Caco-2 (cell line): ENCODE measurements at regions not wholly inside any gene's neighbourhood (a gene's known extent, or its start where the extent isn't known, plus 50 kb on each side); places are given as distances from the start of the nearest gene placed in this dataset.

ENCODE experiments used
- BruUV-seq: library from RNA; stranded (reverse); fragments of 400-500 nt; replicated peaks from 2 replicates; lab custom pipeline; 2021; lab: Mats Ljungman, UMichigan
- CTCF ChIA-PET: fragments of 300-600 bp; sonication (Branson Sonifier 250); formaldehyde crosslinking; loops from one replicate; lab custom pipeline; 2022; ENCODE audit warnings: antibody characterized with exemption; lab: Charles Lee
- POLR2A ChIA-PET: fragments of 300-600 bp; sonication (Branson Sonifier 250); formaldehyde crosslinking; loops from one replicate; lab custom pipeline; 2022; ENCODE audit warnings: antibody characterized with exemption; lab: Charles Lee
- DNase-seq, 2 experiments: peaks; one replicate each; pipeline versions ENCODE4 v3.0.0 to v3.0.0-alpha.2; 2020 to 2022
- H3K27me3 ChIP-seq: replicated peaks from 2 replicates; pipeline ENCODE4 v1.6.0; 2011; ENCODE audit warnings: low read length; ENCODE audit not compliant: control insufficient read depth, insufficient read depth
- H3K36me3 ChIP-seq: 2 replicates; pipeline ENCODE4 v1.5.1; 2011; ENCODE audit warnings: low read length; ENCODE audit not compliant: control insufficient read depth, insufficient read depth
- H3K4me1 ChIP-seq: fragments of 250-450 bp; sonication (Bioruptor Pico); 2 replicates; pipeline ENCODE4 v1.5.1; 2020; ENCODE audit warnings: mild to moderate bottlenecking
- H3K4me3 ChIP-seq: 2 replicates; pipeline ENCODE4 v1.5.1; 2011; ENCODE audit warnings: low read depth, mild to moderate bottlenecking, control low read depth, low read length
- H3K9me3 ChIP-seq: fragments of 250-450 bp; sonication (Bioruptor Pico); 2 replicates; pipeline ENCODE4 v1.5.1; 2020; ENCODE audit warnings: mild to moderate bottlenecking, moderate library complexity
- H3K27ac Mint-ChIP-seq: one replicate; pipeline ENCODE4 v1.8.0; 2022; ENCODE audit warnings: mixed read lengths; ENCODE audit not compliant: unreplicated experiment
- H3K27me3 Mint-ChIP-seq: one replicate; pipeline ENCODE4 v1.8.0; 2022; ENCODE audit warnings: mixed read lengths; ENCODE audit not compliant: insufficient read depth, unreplicated experiment
- H3K36me3 Mint-ChIP-seq: one replicate; pipeline ENCODE4 v1.8.0; 2022; ENCODE audit warnings: mild to moderate bottlenecking, mixed read lengths; ENCODE audit not compliant: insufficient read depth, unreplicated experiment
- H3K4me1 Mint-ChIP-seq: one replicate; pipeline ENCODE4 v1.8.0; 2022; ENCODE audit warnings: low read depth, mixed read lengths; ENCODE audit not compliant: unreplicated experiment
- H3K4me3 Mint-ChIP-seq: one replicate; pipeline ENCODE4 v1.8.0; 2022; ENCODE audit warnings: mild to moderate bottlenecking, moderate library complexity, mixed read lengths; ENCODE audit not compliant: unreplicated experiment
- H3K9me3 Mint-ChIP-seq: one replicate; pipeline ENCODE4 v1.8.0; 2022; ENCODE audit warnings: mixed read lengths; ENCODE audit not compliant: unreplicated experiment
- CTCF ChIP-seq, 2 experiments: fragments of 200-600 bp in 1 of 2; IDR thresholded peaks; 1 replicate in 1 of 2; 2 replicates in 1 of 2; pipeline versions ENCODE4 v1.5.1 to v1.8.0; 2011 to 2022; ENCODE audit warnings: antibody characterized with exemption in 1 of 2, control low read depth in 1 of 2, inconsistent platforms in 1 of 2, low read depth in 1 of 2, low read length in 1 of 2, mild to moderate bottlenecking in 1 of 2, moderate library complexity in 1 of 2; ENCODE audit not compliant: insufficient read depth in 1 of 2, severe bottlenecking in 1 of 2, unreplicated experiment in 1 of 2
- intact Hi-C: fragments of 100-400 bp; cut with micrococcal nuclease; formaldehyde crosslinking; loops from one replicate; pipeline ENCODE4 v1.10.0; 2022; ENCODE audit not compliant: unreplicated experiment

GRCh38 chr6:4371207-4371921 lies 236.0 kb upstream of the ECI2 start:
- Mint-ChIP-seq H3K4me3 (no peak overlapping the region), H3K27ac (no peak overlapping the region), H3K36me3 (no peaks in the 10 kb centered on the region), H3K27me3 (peaks cover 3% of the 10 kb centered on the region), H3K9me3 (no peaks in the 10 kb centered on the region), H3K4me1 (peaks cover 6% of the 10 kb centered on the region)
- H3K9me3 ChIP-seq: no peaks in the 10 kb centered on the region
- H3K4me1 ChIP-seq: no peaks in the 10 kb centered on the region
- no peaks in the 10 kb centered on the region; the same call in 1 of the 2 replicates for H3K27me3 ChIP-seq
- POLR2A ChIA-PET: no interaction called here
- no peak for TF ChIP-seq CTCF (IDR thresholded peaks at IDR 0.05; ENCODE audit: insufficient read depth in 1 of 2, low read depth in 1 of 2, low read length in 1 of 2, severe bottlenecking in 1 of 2, unreplicated experiment in 1 of 2)
- no peak overlapping the region for H3K4me3 ChIP-seq
- CTCF ChIA-PET: no interaction called here
- H3K36me3 ChIP-seq: no peaks in the 10 kb centered on the region
- intact Hi-C loops: no loop called here
- no TSS peak for BruUV-seq
- DNase-seq: no peak

- Mint-ChIP-seq H3K4me3 (no peak overlapping the region), H3K27ac (no peak overlapping the region), H3K27me3 (peaks cover 3% of the 10 kb centered on the region), H3K36me3 (no peaks in the 10 kb centered on the region), H3K4me1 (peaks cover 6% of the 10 kb centered on the region), H3K9me3 (no peaks in the 10 kb centered on the region)
- no peaks in the 10 kb centered on the region for H3K36me3 ChIP-seq
- H3K4me3 ChIP-seq: no peak overlapping the region
- DNase-seq: no peak
- intact Hi-C loops: no loop called here
- H3K27me3 ChIP-seq: no peaks in the 10 kb centered on the region; the same call in 1 of the 2 replicates
- ChIA-PET POLR2A (no interaction called here), CTCF (no interaction called here)
- no peak for TF ChIP-seq CTCF (IDR thresholded peaks at IDR 0.05; ENCODE audit: insufficient read depth in 1 of 2, low read depth in 1 of 2, low read length in 1 of 2, severe bottlenecking in 1 of 2, unreplicated experiment in 1 of 2)
- no TSS peak for BruUV-seq
- H3K4me1 ChIP-seq: no peaks in the 10 kb centered on the region
- H3K9me3 ChIP-seq: no peaks in the 10 kb centered on the region
Measured at GRCh38 chr6:4370066-4370465, 234.7 kb upstream of the ECI2 start.

GRCh38 chr6:4369616-4370015 lies 234.2 kb upstream of the ECI2 start:
- TF ChIP-seq CTCF (IDR thresholded peaks at IDR 0.05; ENCODE audit: insufficient read depth in 1 of 2, low read depth in 1 of 2, low read length in 1 of 2, severe bottlenecking in 1 of 2, unreplicated experiment in 1 of 2): no peak
- H3K4me3 ChIP-seq: no peak overlapping the region
- no peaks in the 10 kb centered on the region for H3K4me1 ChIP-seq
- Mint-ChIP-seq H3K4me1 (peaks cover 4% of the 10 kb centered on the region), H3K4me3 (no peak overlapping the region), H3K27ac (no peak overlapping the region), H3K36me3 (no peaks in the 10 kb centered on the region), H3K27me3 (peaks cover 2% of the 10 kb centered on the region), H3K9me3 (no peaks in the 10 kb centered on the region)
- H3K27me3 ChIP-seq: no peaks in the 10 kb centered on the region; the same call in 1 of the 2 replicates
- ChIA-PET POLR2A (no interaction called here), CTCF (no interaction called here)
- BruUV-seq: no TSS peak
- H3K36me3 ChIP-seq: no peaks in the 10 kb centered on the region
- no peak for DNase-seq
- intact Hi-C loops: no loop called here
- no peaks in the 10 kb centered on the region for H3K9me3 ChIP-seq
